ENCODE measurements at regions not wholly inside any gene's neighbourhood (a gene's known extent, or its start where the extent isn't known, plus 50 kb on each side); places are given as distances from the start of the nearest gene placed in this dataset.

DNA sequence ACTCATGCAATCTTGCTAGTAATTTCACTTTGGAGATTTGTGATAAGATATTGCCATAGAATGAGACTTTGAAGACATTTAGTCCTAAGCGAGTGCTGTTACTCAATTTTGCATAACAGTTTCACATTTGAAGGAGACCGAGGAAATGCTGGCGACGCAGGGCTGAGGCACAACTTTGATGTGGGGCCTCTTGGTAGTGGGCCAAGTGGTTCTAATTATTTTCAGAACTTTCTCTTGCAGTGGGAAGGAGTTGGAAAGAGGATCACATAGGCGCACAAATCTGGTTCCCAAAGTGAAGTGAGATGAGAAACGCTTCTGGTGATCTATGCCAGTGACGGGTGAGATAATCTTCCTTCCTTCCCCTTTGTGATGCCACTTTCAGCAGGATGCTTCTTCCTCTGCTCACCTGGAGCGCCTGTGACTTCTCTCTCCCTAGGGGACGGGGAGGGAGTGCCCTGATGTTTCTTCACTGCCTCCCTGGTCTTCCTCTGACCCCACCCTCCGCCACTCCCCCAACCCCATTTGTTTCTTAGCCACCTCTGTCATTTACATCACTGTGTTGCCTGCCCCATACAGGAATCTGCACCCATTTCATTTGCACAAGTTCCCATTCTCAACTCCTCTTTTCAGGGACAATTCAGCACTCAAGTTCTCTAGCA lies 138.9 kb upstream of the MID1 start:
- TF ChIP-seq, protein P1, sequence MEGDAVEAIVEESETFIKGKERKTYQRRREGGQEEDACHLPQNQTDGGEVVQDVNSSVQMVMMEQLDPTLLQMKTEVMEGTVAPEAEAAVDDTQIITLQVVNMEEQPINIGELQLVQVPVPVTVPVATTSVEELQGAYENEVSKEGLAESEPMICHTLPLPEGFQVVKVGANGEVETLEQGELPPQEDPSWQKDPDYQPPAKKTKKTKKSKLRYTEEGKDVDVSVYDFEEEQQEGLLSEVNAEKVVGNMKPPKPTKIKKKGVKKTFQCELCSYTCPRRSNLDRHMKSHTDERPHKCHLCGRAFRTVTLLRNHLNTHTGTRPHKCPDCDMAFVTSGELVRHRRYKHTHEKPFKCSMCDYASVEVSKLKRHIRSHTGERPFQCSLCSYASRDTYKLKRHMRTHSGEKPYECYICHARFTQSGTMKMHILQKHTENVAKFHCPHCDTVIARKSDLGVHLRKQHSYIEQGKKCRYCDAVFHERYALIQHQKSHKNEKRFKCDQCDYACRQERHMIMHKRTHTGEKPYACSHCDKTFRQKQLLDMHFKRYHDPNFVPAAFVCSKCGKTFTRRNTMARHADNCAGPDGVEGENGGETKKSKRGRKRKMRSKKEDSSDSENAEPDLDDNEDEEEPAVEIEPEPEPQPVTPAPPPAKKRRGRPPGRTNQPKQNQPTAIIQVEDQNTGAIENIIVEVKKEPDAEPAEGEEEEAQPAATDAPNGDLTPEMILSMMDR (IDR thresholded peaks at IDR 0.05) = no peak
- no peak for TF ChIP-seq POLR2AphosphoS5 (IDR thresholded peaks at IDR 0.05)
- no peak for TF ChIP-seq EP300 (IDR thresholded peaks at IDR 0.05)
